ENCODE measurements at regions not wholly inside any gene's neighbourhood (a gene's known extent, or its start where the extent isn't known, plus 50 kb on each side); places are given as distances from the start of the nearest gene placed in this dataset.
"Not testable (repeated sequence)": the region's sequence is repeated elsewhere in the genome, so short reads cannot be mapped to it uniquely, and the experiment has no call there.

GRCh38 chr6:23535101-23535500 is 590.9 kb upstream of the NRSN1 start:
- CTCF ChIA-PET, result no interaction called here
- TF ChIP-seq, protein P1, sequence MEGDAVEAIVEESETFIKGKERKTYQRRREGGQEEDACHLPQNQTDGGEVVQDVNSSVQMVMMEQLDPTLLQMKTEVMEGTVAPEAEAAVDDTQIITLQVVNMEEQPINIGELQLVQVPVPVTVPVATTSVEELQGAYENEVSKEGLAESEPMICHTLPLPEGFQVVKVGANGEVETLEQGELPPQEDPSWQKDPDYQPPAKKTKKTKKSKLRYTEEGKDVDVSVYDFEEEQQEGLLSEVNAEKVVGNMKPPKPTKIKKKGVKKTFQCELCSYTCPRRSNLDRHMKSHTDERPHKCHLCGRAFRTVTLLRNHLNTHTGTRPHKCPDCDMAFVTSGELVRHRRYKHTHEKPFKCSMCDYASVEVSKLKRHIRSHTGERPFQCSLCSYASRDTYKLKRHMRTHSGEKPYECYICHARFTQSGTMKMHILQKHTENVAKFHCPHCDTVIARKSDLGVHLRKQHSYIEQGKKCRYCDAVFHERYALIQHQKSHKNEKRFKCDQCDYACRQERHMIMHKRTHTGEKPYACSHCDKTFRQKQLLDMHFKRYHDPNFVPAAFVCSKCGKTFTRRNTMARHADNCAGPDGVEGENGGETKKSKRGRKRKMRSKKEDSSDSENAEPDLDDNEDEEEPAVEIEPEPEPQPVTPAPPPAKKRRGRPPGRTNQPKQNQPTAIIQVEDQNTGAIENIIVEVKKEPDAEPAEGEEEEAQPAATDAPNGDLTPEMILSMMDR (IDR thresholded peaks at IDR 0.05), result no peak
- intact Hi-C loops (cut with micrococcal nuclease), result no loop called here
- peaks cover 10% of the 10 kb centered on the region for H3K9me3 Mint-ChIP-seq
- no peak overlapping the region for H3K27ac Mint-ChIP-seq
- no peaks in the 10 kb centered on the region for H3K4me1 Mint-ChIP-seq
- no peak for ATAC-seq (ENCODE audit: low read depth)
- no peaks in the 10 kb centered on the region for H3K27me3 Mint-ChIP-seq
- H3K4me3 Mint-ChIP-seq, result no peak overlapping the region
- POLR2A ChIA-PET, result no interaction called here
- DNase-seq, result no peak
- no peaks in the 10 kb centered on the region for H3K36me3 Mint-ChIP-seq (ENCODE audit: low read depth)

DNA sequence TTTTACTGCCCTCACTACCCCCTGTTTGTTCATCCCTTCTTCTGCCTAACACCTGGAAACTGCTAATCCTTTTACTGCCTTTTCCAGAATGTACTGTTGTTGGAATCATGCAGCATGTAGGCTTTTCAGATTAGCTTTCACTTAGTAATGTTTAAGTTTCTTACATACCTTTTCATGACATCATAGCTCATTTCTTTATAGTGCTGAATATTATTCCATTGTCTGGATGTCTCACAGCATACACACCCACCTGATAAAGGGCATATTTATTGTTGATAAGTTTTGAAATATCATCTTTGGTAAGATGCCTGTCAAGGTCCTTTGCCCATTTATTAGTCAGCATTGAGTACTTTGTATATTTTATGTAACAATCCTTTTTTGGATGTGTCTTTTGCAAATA is 588.2 kb upstream of the NRSN1 start:
- H3K4me3 Mint-ChIP-seq, result no peak overlapping the region
- no peaks in the 10 kb centered on the region for H3K27me3 Mint-ChIP-seq
- H3K36me3 Mint-ChIP-seq (ENCODE audit: low read depth), result no peaks in the 10 kb centered on the region
- ChIA-PET CTCF (no interaction called here), POLR2A (no interaction called here)
- H3K27ac Mint-ChIP-seq, result no peak overlapping the region
- DNase-seq, result no peak
- no peaks in the 10 kb centered on the region for H3K4me1 Mint-ChIP-seq
- H3K9me3 Mint-ChIP-seq, result peaks cover 4% of the 10 kb centered on the region
- TF ChIP-seq, protein P1 (IDR thresholded peaks at IDR 0.05), result no peak
- ATAC-seq (ENCODE audit: low read depth), result no peak
- intact Hi-C loops (cut with micrococcal nuclease), result no loop called here

DNA sequence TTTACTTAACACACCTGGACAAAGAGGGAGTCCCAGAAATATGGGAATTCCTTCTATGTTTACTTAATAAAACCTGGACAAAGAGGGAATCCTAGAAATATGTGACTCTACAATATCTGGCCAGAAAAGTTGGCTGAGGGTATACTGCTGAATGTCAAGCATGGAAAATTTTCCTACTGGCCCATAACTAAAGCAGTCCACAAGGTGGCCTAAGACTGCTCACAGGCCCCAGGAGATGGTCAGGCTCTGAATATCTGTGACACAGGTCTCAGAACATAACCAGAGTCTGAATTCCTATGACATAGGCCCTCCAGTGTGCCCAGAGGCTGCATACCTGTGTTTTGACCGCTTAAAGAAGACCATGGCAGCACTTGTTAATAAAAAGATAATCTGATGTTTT is 578.2 kb upstream of the NRSN1 start:
- intact Hi-C loops (cut with micrococcal nuclease), result no loop called here
- TF ChIP-seq, protein P1 (IDR thresholded peaks at IDR 0.05), result no peak
- CTCF ChIA-PET, result no interaction called here
- Mint-ChIP-seq H3K4me1 (no peaks in the 10 kb centered on the region), H3K9me3 (peaks cover 6% of the 10 kb centered on the region), H3K27ac (no peak overlapping the region), H3K36me3 (ENCODE audit: low read depth) (no peaks in the 10 kb centered on the region), H3K4me3 (no peak overlapping the region), H3K27me3 (no peaks in the 10 kb centered on the region)
- POLR2A ChIA-PET, result no interaction called here
- ATAC-seq (ENCODE audit: low read depth), result no peak
- DNase-seq, result no peak

DNA sequence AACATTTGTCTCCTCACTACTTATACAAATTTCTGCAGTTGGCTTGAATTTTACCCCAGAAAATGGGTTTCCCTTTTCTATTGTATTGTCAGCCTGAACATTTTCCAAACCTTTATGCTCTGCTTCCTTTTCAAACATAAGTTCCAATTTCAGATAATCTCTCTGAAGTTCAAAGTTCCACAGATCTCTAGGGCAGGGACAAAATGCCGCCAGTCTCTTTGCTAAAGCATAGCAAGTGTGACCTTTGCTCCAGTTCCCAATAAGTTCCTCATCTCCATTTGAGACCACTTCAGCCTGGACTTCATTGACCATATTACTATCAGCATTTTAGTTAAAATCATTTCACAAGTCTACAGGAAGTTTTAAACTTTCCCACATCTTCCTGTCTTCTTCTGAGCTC is 571.1 kb upstream of the NRSN1 start:
- intact Hi-C loops (cut with micrococcal nuclease); ATAC-seq (ENCODE audit: low read depth); POLR2A ChIA-PET; DNase-seq; CTCF ChIA-PET; H3K4me1 Mint-ChIP-seq; H3K4me3 Mint-ChIP-seq; H3K36me3 Mint-ChIP-seq (ENCODE audit: low read depth); H3K27ac Mint-ChIP-seq; H3K27me3 Mint-ChIP-seq; H3K9me3 Mint-ChIP-seq: not testable (repeated sequence)

DNA sequence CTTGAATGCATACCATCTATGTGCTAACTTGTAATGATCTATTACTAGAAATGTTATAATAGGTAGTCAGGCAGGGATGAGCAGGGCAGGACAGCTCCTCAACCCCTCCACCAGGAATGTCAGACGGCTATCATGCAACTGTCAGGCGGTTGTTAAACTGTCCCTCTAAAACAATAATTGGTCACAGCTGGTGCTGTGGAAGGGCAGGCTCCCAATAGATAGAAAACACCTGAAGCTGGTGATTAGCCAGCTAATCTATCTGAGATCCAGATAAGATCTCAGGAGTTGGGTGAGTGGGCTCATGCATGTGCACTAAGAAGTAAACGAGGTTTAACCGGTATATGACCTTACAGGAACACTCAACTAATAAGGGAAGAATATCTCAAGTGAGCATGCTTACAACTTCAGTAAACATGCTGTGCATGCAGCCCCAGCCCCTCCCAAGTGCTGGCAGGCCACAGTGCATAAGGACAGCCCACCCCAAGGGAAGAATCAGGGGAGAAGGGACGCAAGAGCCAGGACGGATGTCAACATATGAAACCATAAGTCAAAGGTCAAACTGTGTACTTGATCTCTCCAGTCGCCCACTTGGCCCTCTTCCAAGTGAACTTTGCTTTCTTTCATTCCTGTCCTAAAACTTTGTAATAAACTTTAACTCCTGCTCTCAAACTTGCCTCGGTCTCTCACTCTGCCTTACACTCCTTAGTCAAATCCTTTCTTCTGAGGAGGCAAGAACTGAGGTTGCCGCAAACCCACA is 566.2 kb upstream of the NRSN1 start:
- TF ChIP-seq, protein P1 (IDR thresholded peaks at IDR 0.05), result no peak
- Mint-ChIP-seq H3K27me3 (no peaks in the 10 kb centered on the region), H3K27ac (no peak overlapping the region), H3K4me3 (no peak overlapping the region), H3K9me3 (peaks cover 6% of the 10 kb centered on the region), H3K4me1 (no peaks in the 10 kb centered on the region), H3K36me3 (ENCODE audit: low read depth) (no peaks in the 10 kb centered on the region)
- ATAC-seq (ENCODE audit: low read depth) (no peak), DNase-seq (no peak)
- ChIA-PET CTCF (no interaction called here), POLR2A (no interaction called here)
- intact Hi-C loops (cut with micrococcal nuclease), result no loop called here

GRCh38 chr6:23561732-23562131 is 564.3 kb upstream of the NRSN1 start:
- TF ChIP-seq, protein P1 (IDR thresholded peaks at IDR 0.05), result no peak
- Mint-ChIP-seq H3K4me1 (no peaks in the 10 kb centered on the region), H3K36me3 (ENCODE audit: low read depth) (no peaks in the 10 kb centered on the region), H3K27me3 (no peaks in the 10 kb centered on the region), H3K9me3 (peaks cover 12% of the 10 kb centered on the region), H3K27ac (no peak overlapping the region), H3K4me3 (no peak overlapping the region)
- intact Hi-C loops (cut with micrococcal nuclease), result no loop called here
- no peak for ATAC-seq (ENCODE audit: low read depth)
- POLR2A ChIA-PET, result no interaction called here
- no peak for DNase-seq
- CTCF ChIA-PET, result no interaction called here
